ENCODE measurements at regions not wholly inside any gene's neighbourhood (a gene's known extent, or its start where the extent isn't known, plus 50 kb on each side); places are given as distances from the start of the nearest gene placed in this dataset.

GRCh38 chr6:133629970-133630369 lies 258.9 kb upstream of the TCF21 start:
- H3K27me3 ChIP-seq, result no peaks in the 10 kb centered on the region
- TF ChIP-seq CTCF (IDR thresholded peaks at IDR 0.05), result no peak
- TF ChIP-seq POLR2A (IDR thresholded peaks at IDR 0.05), result no peak
- DNase-seq (no peak), ATAC-seq (no peak)
- intact Hi-C loops (cut with DNase I), result no loop called here
- no peaks in the 10 kb centered on the region for H3K4me1 ChIP-seq
- H3K27ac ChIP-seq, result no peak overlapping the region
- no peak overlapping the region for H3K4me3 ChIP-seq
- H3K36me3 ChIP-seq (replicated peaks in 1 of 2; ENCODE audit: insufficient read depth in 1 of 2, low read depth in 2 of 2), result no peaks in the 10 kb centered on the region
- no peaks in the 10 kb centered on the region for H3K9me3 ChIP-seq

- 44 to 48% methylated on average over 2 of the region's 2 CpGs for WGBS, 2 donors
- H3K4me1 ChIP-seq, result no peaks in the 10 kb centered on the region
- no peaks in the 10 kb centered on the region for H3K9me3 ChIP-seq
- DNase-seq (no peak), ATAC-seq (no peak)
- H3K27ac ChIP-seq, result no peak overlapping the region
- intact Hi-C loops (cut with DNase I), result no loop called here
- no peaks in the 10 kb centered on the region for H3K36me3 ChIP-seq (replicated peaks in 1 of 2; ENCODE audit: insufficient read depth in 1 of 2, low read depth in 2 of 2)
- no peak for TF ChIP-seq POLR2A (IDR thresholded peaks at IDR 0.05)
- no peak for TF ChIP-seq CTCF (IDR thresholded peaks at IDR 0.05)
- no peaks in the 10 kb centered on the region for H3K27me3 ChIP-seq
- no peak overlapping the region for H3K4me3 ChIP-seq
Observed at GRCh38 chr6:133630651-133631050, 258.3 kb upstream of the TCF21 start.

DNA sequence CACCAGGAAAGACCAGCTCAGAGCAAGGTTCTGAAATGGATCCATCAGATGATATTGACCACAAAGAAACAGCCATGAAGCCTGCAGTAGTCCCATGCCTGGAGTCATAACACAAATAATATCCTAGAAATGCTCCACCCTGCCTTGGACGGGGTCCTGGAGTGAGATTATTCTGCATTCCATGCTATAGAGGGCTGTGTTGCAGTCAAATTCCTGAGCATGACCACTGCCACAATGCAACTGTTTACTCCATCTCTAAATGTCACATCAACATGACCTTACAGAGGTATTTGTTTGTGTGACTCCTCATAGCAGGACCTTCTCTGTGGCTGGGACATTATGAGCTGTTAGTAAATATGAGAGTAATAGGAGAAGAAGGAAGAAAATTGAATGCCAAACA lies 257.5 kb upstream of the TCF21 start:
- intact Hi-C loops (cut with DNase I), result no loop called here
- Histone ChIP-seq H3K4me3 (no peak overlapping the region), H3K36me3 (replicated peaks in 1 of 2; ENCODE audit: insufficient read depth in 1 of 2, low read depth in 2 of 2) (no peaks in the 10 kb centered on the region), H3K27ac (no peak overlapping the region), H3K27me3 (no peaks in the 10 kb centered on the region), H3K9me3 (no peaks in the 10 kb centered on the region), H3K4me1 (no peaks in the 10 kb centered on the region)
- DNase-seq (no peak), ATAC-seq (no peak)
- no peak for TF ChIP-seq CTCF (IDR thresholded peaks at IDR 0.05)
- TF ChIP-seq POLR2A (IDR thresholded peaks at IDR 0.05), result no peak
- WGBS, 2 donors, result 0 to 18% methylated on average over 1 of the region's 1 CpG

- WGBS, 2 donors, result 68 to 70% methylated on average over 2 of the region's 2 CpGs
- H3K4me1 ChIP-seq, result no peaks in the 10 kb centered on the region
- no peak overlapping the region for H3K27ac ChIP-seq
- no peak overlapping the region for H3K4me3 ChIP-seq
- DNase-seq (no peak), ATAC-seq (no peak)
- intact Hi-C loops (cut with DNase I), result no loop called here
- no peaks in the 10 kb centered on the region for H3K9me3 ChIP-seq
- no peaks in the 10 kb centered on the region for H3K36me3 ChIP-seq (replicated peaks in 1 of 2; ENCODE audit: insufficient read depth in 1 of 2, low read depth in 2 of 2)
- TF ChIP-seq POLR2A (IDR thresholded peaks at IDR 0.05), result no peak
- no peak for TF ChIP-seq CTCF (IDR thresholded peaks at IDR 0.05)
- no peaks in the 10 kb centered on the region for H3K27me3 ChIP-seq
Observed at GRCh38 chr6:133632206-133632605, 256.7 kb upstream of the TCF21 start.

DNA sequence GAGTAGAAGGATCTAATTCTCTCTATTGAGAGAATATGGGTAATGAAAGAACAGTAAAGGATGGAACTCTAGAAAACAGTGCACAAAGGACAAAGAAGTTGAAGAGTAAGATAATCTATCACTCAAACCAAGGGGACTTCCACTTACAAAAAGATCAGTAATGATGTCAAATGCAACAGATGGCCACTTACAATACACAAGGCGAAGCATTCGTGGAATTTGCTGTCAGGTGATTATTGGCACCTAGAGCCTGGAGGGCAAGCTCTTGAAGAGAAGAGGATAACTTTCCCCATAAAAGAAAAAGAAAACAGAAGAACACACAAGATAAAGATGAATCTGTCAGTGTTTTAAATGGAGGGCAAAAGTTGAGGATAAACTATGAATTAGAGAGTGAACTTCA lies 256.0 kb upstream of the TCF21 start:
- TF ChIP-seq POLR2A (IDR thresholded peaks at IDR 0.05) (no peak), CTCF (IDR thresholded peaks at IDR 0.05) (no peak)
- ATAC-seq, result no peak
- H3K27ac ChIP-seq, result no peak overlapping the region

More for the DNA sequence above, 256.0 kb upstream of the TCF21 start:
- H3K4me3 ChIP-seq, result no peak overlapping the region
- H3K27me3 ChIP-seq, result no peaks in the 10 kb centered on the region
- DNase-seq, result no peak
- intact Hi-C loops (cut with DNase I), result no loop called here
- WGBS, 2 donors, result 52 to 56% methylated on average over 2 of the region's 2 CpGs
- no peaks in the 10 kb centered on the region for H3K36me3 ChIP-seq (replicated peaks in 1 of 2; ENCODE audit: insufficient read depth in 1 of 2, low read depth in 2 of 2)
- no peaks in the 10 kb centered on the region for H3K9me3 ChIP-seq
- H3K4me1 ChIP-seq, result no peaks in the 10 kb centered on the region
